ENCODE measurements at regions not wholly inside any gene's neighbourhood (a gene's known extent, or its start where the extent isn't known, plus 50 kb on each side); places are given as distances from the start of the nearest gene placed in this dataset.

- Mint-ChIP-seq H3K9me3 (ENCODE audit: unreplicated experiment) (peaks cover 14% of the 10 kb centered on the region), H3K4me1 (ENCODE audit: low read depth, unreplicated experiment) (peaks cover 61% of the 10 kb centered on the region), H3K27ac (ENCODE audit: unreplicated experiment) (peak overlapping the region; percentile 69), H3K36me3 (ENCODE audit: unreplicated experiment) (peaks cover 7% of the 10 kb centered on the region), H3K4me3 (ENCODE audit: unreplicated experiment) (peak overlapping the region; percentile 59), H3K27me3 (ENCODE audit: unreplicated experiment) (peaks cover 14% of the 10 kb centered on the region)
- no peak for DNase-seq
- TF ChIP-seq CTCF (IDR thresholded peaks at IDR 0.05; ENCODE audit: partially characterized antibody, unreplicated experiment): no peak
Measured at GRCh38 chr10:83925133-83925532, 214.2 kb upstream of the GHITM start.

GRCh38 chr10:83926606-83927005, 212.7 kb upstream of the GHITM start:
- Mint-ChIP-seq H3K4me1 (ENCODE audit: low read depth, unreplicated experiment) (peaks cover 61% of the 10 kb centered on the region), H3K27ac (ENCODE audit: unreplicated experiment) (peak overlapping the region; percentile 90), H3K4me3 (ENCODE audit: unreplicated experiment) (peak overlapping the region; percentile 66), H3K36me3 (ENCODE audit: unreplicated experiment) (peaks cover 7% of the 10 kb centered on the region), H3K9me3 (ENCODE audit: unreplicated experiment) (peaks cover 14% of the 10 kb centered on the region), H3K27me3 (ENCODE audit: unreplicated experiment) (peaks cover 14% of the 10 kb centered on the region)
- DNase-seq: peak; percentile 19
- no peak for TF ChIP-seq CTCF (IDR thresholded peaks at IDR 0.05; ENCODE audit: partially characterized antibody, unreplicated experiment)

- DNase-seq: peak; percentile 60
- H3K36me3 Mint-ChIP-seq (ENCODE audit: unreplicated experiment): peaks cover 7% of the 10 kb centered on the region
- no peak for TF ChIP-seq CTCF (IDR thresholded peaks at IDR 0.05; ENCODE audit: partially characterized antibody, unreplicated experiment)
- H3K9me3 Mint-ChIP-seq (ENCODE audit: unreplicated experiment): peaks cover 14% of the 10 kb centered on the region
- H3K4me1 Mint-ChIP-seq (ENCODE audit: low read depth, unreplicated experiment): peaks cover 60% of the 10 kb centered on the region
- peak overlapping the region; percentile 67 for H3K4me3 Mint-ChIP-seq (ENCODE audit: unreplicated experiment)
- peaks cover 14% of the 10 kb centered on the region for H3K27me3 Mint-ChIP-seq (ENCODE audit: unreplicated experiment)
- H3K27ac Mint-ChIP-seq (ENCODE audit: unreplicated experiment): peak overlapping the region; percentile 90
Measured at GRCh38 chr10:83927166-83927565, 212.1 kb upstream of the GHITM start.

- Mint-ChIP-seq H3K36me3 (ENCODE audit: unreplicated experiment) (peaks cover 7% of the 10 kb centered on the region), H3K9me3 (ENCODE audit: unreplicated experiment) (peaks cover 14% of the 10 kb centered on the region), H3K27ac (ENCODE audit: unreplicated experiment) (peak overlapping the region; percentile 89), H3K27me3 (ENCODE audit: unreplicated experiment) (peaks cover 14% of the 10 kb centered on the region), H3K4me3 (ENCODE audit: unreplicated experiment) (peak overlapping the region; percentile 76), H3K4me1 (ENCODE audit: low read depth, unreplicated experiment) (peaks cover 53% of the 10 kb centered on the region)
- TF ChIP-seq CTCF (IDR thresholded peaks at IDR 0.05; ENCODE audit: partially characterized antibody, unreplicated experiment): no peak
- peak; percentile 28 for DNase-seq
Measured at GRCh38 chr10:83929399-83929798, 209.9 kb upstream of the GHITM start.

GRCh38 chr10:83931669-83932068, 207.6 kb upstream of the GHITM start:
- H3K4me1 Mint-ChIP-seq (ENCODE audit: low read depth, unreplicated experiment): peaks cover 36% of the 10 kb centered on the region
- no peak for TF ChIP-seq CTCF (IDR thresholded peaks at IDR 0.05; ENCODE audit: partially characterized antibody, unreplicated experiment)
- no peak overlapping the region for H3K27ac Mint-ChIP-seq (ENCODE audit: unreplicated experiment)
- peaks cover 14% of the 10 kb centered on the region for H3K27me3 Mint-ChIP-seq (ENCODE audit: unreplicated experiment)
- H3K9me3 Mint-ChIP-seq (ENCODE audit: unreplicated experiment): peaks cover 14% of the 10 kb centered on the region
- DNase-seq: no peak
- H3K36me3 Mint-ChIP-seq (ENCODE audit: unreplicated experiment): peaks cover 7% of the 10 kb centered on the region
- no peak overlapping the region for H3K4me3 Mint-ChIP-seq (ENCODE audit: unreplicated experiment)

Measured in glutamatergic neuron (in vitro differentiated cells).